Neural progenitor cell (in vitro differentiated cells): ENCODE measurements at regions not wholly inside any gene's neighbourhood (a gene's known extent, or its start where the extent isn't known, plus 50 kb on each side); places are given as distances from the start of the nearest gene placed in this dataset.
A peak's percentile ranks its signal among the peaks of the same experiment; 100 is the strongest.

Experiments used
- DNase-seq: peaks from one replicate; pipeline ENCODE4 v3.0.0-alpha.2; 2016; ENCODE audit warnings: low spot score
- H2AFZ ChIP-seq: fragments of 200-600 bp; sonication (generic); replicated peaks from 2 replicates; pipeline ENCODE4 v1.6.1; 2016; ENCODE audit warnings: antibody characterized with exemption
- H3F3A ChIP-seq: fragments of 200-600 bp; sonication (generic); 2 replicates; pipeline ENCODE4 v1.6.1; 2016; ENCODE audit warnings: antibody characterized with exemption, low read depth
- H3K27ac ChIP-seq: fragments of 200-600 bp; sonication (generic); 2 replicates; pipeline ENCODE4 v1.5.1; 2016; ENCODE audit warnings: mild to moderate bottlenecking
- H3K27me3 ChIP-seq: fragments of 200-600 bp; sonication (generic); 2 replicates; pipeline ENCODE4 v1.6.1; 2016; ENCODE audit warnings: mild to moderate bottlenecking, moderate library complexity
- H3K36me3 ChIP-seq: fragments of 200-600 bp; sonication (generic); 2 replicates; pipeline ENCODE4 v1.5.1; 2016
- H3K4me1 ChIP-seq: fragments of 200-600 bp; sonication (generic); 2 replicates; pipeline ENCODE4 v1.6.1; 2016; ENCODE audit warnings: mixed run types
- H3K4me2 ChIP-seq: fragments of 200-600 bp; sonication (generic); 2 replicates; pipeline ENCODE4 v1.6.1; 2016
- H3K4me3 ChIP-seq: fragments of 200-600 bp; sonication (generic); 2 replicates; pipeline ENCODE4 v1.5.1; 2016
- H3K79me2 ChIP-seq: fragments of 200-600 bp; sonication (generic); 2 replicates; pipeline ENCODE4 v1.6.1; 2016; ENCODE audit warnings: low read depth
- H3K9ac ChIP-seq: fragments of 200-600 bp; sonication (generic); 2 replicates; pipeline ENCODE4 v1.6.1; 2016
- H3K9me3 ChIP-seq: fragments of 200-600 bp; sonication (generic); 2 replicates; pipeline ENCODE4 v1.5.1; 2016; ENCODE audit warnings: low read depth
- H4K20me1 ChIP-seq: fragments of 200-600 bp; sonication (generic); 2 replicates; pipeline ENCODE4 v1.6.1; 2016; ENCODE audit warnings: low read depth
- H3K27ac Mint-ChIP-seq: 3 replicates; pipeline ENCODE4 v1.8.0; 2021; ENCODE audit warnings: mixed read lengths
- H3K27me3 Mint-ChIP-seq: 2 replicates; pipeline ENCODE4 v1.8.0; 2022; ENCODE audit warnings: low read depth, mild to moderate bottlenecking, inconsistent platforms, moderate library complexity, mixed read lengths; ENCODE audit not compliant: insufficient read depth
- H3K36me3 Mint-ChIP-seq: 3 replicates; pipeline ENCODE4 v1.8.0; 2021; ENCODE audit warnings: mixed read lengths
- H3K4me1 Mint-ChIP-seq: 3 replicates; pipeline ENCODE4 v1.8.0; 2021; ENCODE audit warnings: mixed read lengths
- H3K4me3 Mint-ChIP-seq: 3 replicates; pipeline ENCODE4 v1.8.0; 2021; ENCODE audit warnings: mild to moderate bottlenecking, moderate library complexity, mixed read lengths
- H3K9me3 Mint-ChIP-seq: 3 replicates; pipeline ENCODE4 v1.8.0; 2020; ENCODE audit warnings: mixed read lengths
- CTCF ChIP-seq: fragments of 200-600 bp; sonication (generic); IDR thresholded peaks from 2 replicates; pipeline ENCODE4 v1.5.1; 2017; ENCODE audit warnings: antibody characterized with exemption, mild to moderate bottlenecking
- EZH2 ChIP-seq: fragments of 200-600 bp; sonication (generic); IDR thresholded peaks from 2 replicates; pipeline ENCODE4 v1.6.1; 2017; ENCODE audit warnings: antibody characterized with exemption, mild to moderate bottlenecking, moderate library complexity
- EZH2phosphoT487 ChIP-seq: fragments of 200-600 bp; sonication (generic); IDR thresholded peaks from 2 replicates; pipeline ENCODE4 v1.6.1; 2017; ENCODE audit warnings: antibody characterized with exemption

- Histone ChIP-seq H3K36me3 (peaks cover 4% of the 10 kb centered on the region), H3K4me3 (no peak overlapping the region), H3F3A (no peaks in the 10 kb centered on the region), H3K4me2 (no peak overlapping the region), H3K9me3 (peaks cover 5% of the 10 kb centered on the region), H3K27me3 (no peaks in the 10 kb centered on the region), H3K79me2 (no peaks in the 10 kb centered on the region), H3K4me1 (no peaks in the 10 kb centered on the region), H2AFZ (no peak overlapping the region), H3K27ac (no peak overlapping the region), H3K9ac (no peak overlapping the region), H4K20me1 (no peaks in the 10 kb centered on the region)
- Mint-ChIP-seq H3K27ac (no peak overlapping the region), H3K36me3 (no peaks in the 10 kb centered on the region), H3K4me3 (no peak overlapping the region), H3K27me3 (peaks cover 2% of the 10 kb centered on the region), H3K9me3 (peaks cover 20% of the 10 kb centered on the region), H3K4me1 (no peaks in the 10 kb centered on the region)
- peak; percentile 4 for DNase-seq
- TF ChIP-seq EZH2 (no peak), CTCF (peak; percentile 13)
Observed at GRCh38 chr2:107648781-107649404, 177.8 kb upstream of the RGPD4 start.

GRCh38 chr2:107657049-107657448, 169.6 kb upstream of the RGPD4 start:
- TF ChIP-seq EZH2 (no peak), EZH2phosphoT487 (no peak), CTCF (no peak)
- Histone ChIP-seq H3K27ac (no peak overlapping the region), H3K9ac (no peak overlapping the region), H3F3A (no peaks in the 10 kb centered on the region), H3K4me2 (no peak overlapping the region), H2AFZ (no peak overlapping the region), H3K4me1 (no peaks in the 10 kb centered on the region), H3K36me3 (no peaks in the 10 kb centered on the region), H3K79me2 (no peaks in the 10 kb centered on the region), H4K20me1 (no peaks in the 10 kb centered on the region), H3K9me3 (no peaks in the 10 kb centered on the region), H3K27me3 (no peaks in the 10 kb centered on the region), H3K4me3 (no peak overlapping the region)
- peaks cover 4% of the 10 kb centered on the region for H3K27me3 Mint-ChIP-seq
- no peak overlapping the region for H3K4me3 Mint-ChIP-seq
- no peaks in the 10 kb centered on the region for H3K36me3 Mint-ChIP-seq
- peaks cover 6% of the 10 kb centered on the region for H3K9me3 Mint-ChIP-seq
- DNase-seq: no peak
- no peaks in the 10 kb centered on the region for H3K4me1 Mint-ChIP-seq
- no peak overlapping the region for H3K27ac Mint-ChIP-seq

GRCh38 chr2:107663632-107664031, 163.1 kb upstream of the RGPD4 start:
- Histone ChIP-seq H3K4me3 (no peak overlapping the region), H3K27me3 (no peaks in the 10 kb centered on the region), H3K9me3 (no peaks in the 10 kb centered on the region), H3F3A (no peaks in the 10 kb centered on the region), H3K4me2 (no peak overlapping the region), H3K36me3 (no peaks in the 10 kb centered on the region), H2AFZ (no peak overlapping the region), H3K4me1 (no peaks in the 10 kb centered on the region), H3K27ac (no peak overlapping the region), H3K79me2 (no peaks in the 10 kb centered on the region), H4K20me1 (no peaks in the 10 kb centered on the region), H3K9ac (no peak overlapping the region)
- Mint-ChIP-seq H3K4me1 (no peaks in the 10 kb centered on the region), H3K27ac (no peak overlapping the region), H3K27me3 (no peaks in the 10 kb centered on the region), H3K36me3 (no peaks in the 10 kb centered on the region), H3K9me3 (peaks cover 4% of the 10 kb centered on the region), H3K4me3 (no peak overlapping the region)
- DNase-seq: no peak
- no peak for TF ChIP-seq CTCF
- no peak for TF ChIP-seq EZH2phosphoT487
- TF ChIP-seq EZH2: no peak
